Keratinocyte (primary cell): ENCODE measurements at regions not wholly inside any gene's neighbourhood (a gene's known extent, or its start where the extent isn't known, plus 50 kb on each side); places are given as distances from the start of the nearest gene placed in this dataset.

Experiments used
- DNase-seq: peaks from one replicate; pipeline ENCODE4 v3.0.0-alpha.2; 2011; ENCODE audit warnings: low read depth, missing footprints, low spot score
- FAIRE-seq: peaks from 2 replicates; lab custom pipeline; 2011; peaks lifted over from hg19 to GRCh38; lab: Jason Lieb, UNC
- H2AFZ ChIP-seq: 2 replicates; pipeline ENCODE4 v1.6.0; 2012; ENCODE audit warnings: low read length, control low read depth, inconsistent platforms; ENCODE audit not compliant: control insufficient read depth
- H3K27ac ChIP-seq: 2 replicates; pipeline ENCODE4 v1.5.1; 2011; ENCODE audit warnings: low read length; ENCODE audit not compliant: control insufficient read depth, insufficient read depth
- H3K27me3 ChIP-seq: 3 replicates; pipeline ENCODE4 v1.6.0; 2011; ENCODE audit warnings: low read length; ENCODE audit not compliant: control insufficient read depth, insufficient read depth; ENCODE audit errors: extremely low read depth
- H3K36me3 ChIP-seq, 2 experiments: 2 replicates in 1 of 2; 3 replicates in 1 of 2; pipeline ENCODE4 v1.5.1; 2011; ENCODE audit warnings: low read length in 2 of 2, mild to moderate bottlenecking in 1 of 2; ENCODE audit not compliant: control insufficient read depth in 2 of 2, insufficient read depth in 2 of 2; ENCODE audit errors: extremely low read depth in 1 of 2
- H3K4me1 ChIP-seq: 3 replicates; pipeline ENCODE4 v1.5.1; 2011; ENCODE audit warnings: low read length; ENCODE audit not compliant: control insufficient read depth, insufficient read depth; ENCODE audit errors: extremely low read depth
- H3K4me2 ChIP-seq: 3 replicates; pipeline ENCODE4 v1.6.0; 2011; ENCODE audit warnings: low read depth, low read length; ENCODE audit not compliant: control insufficient read depth, insufficient read depth; ENCODE audit errors: extremely low read depth
- H3K4me3 ChIP-seq, 3 experiments: fragments of 200-600 bp in 1 of 3; sonication (generic) in 1 of 3; 2 replicates in 2 of 3; 3 replicates in 1 of 3; pipeline ENCODE4 v1.5.1; 2011 to 2016; ENCODE audit warnings: low read length in 3 of 3, mild to moderate bottlenecking in 3 of 3, control low read depth in 2 of 3, inconsistent platforms in 1 of 3, low read depth in 1 of 3, mixed read lengths in 1 of 3, mixed run types in 1 of 3, moderate library complexity in 1 of 3; ENCODE audit not compliant: control insufficient read depth in 2 of 3, insufficient read depth in 2 of 3; ENCODE audit errors: extremely low read depth in 1 of 3
- H3K79me2 ChIP-seq: 2 replicates; pipeline ENCODE4 v1.6.0; 2012; ENCODE audit warnings: low read length; ENCODE audit not compliant: control insufficient read depth, insufficient read depth
- H3K9ac ChIP-seq: 3 replicates; pipeline ENCODE4 v1.6.0; 2011; ENCODE audit warnings: low read length; ENCODE audit not compliant: control insufficient read depth, insufficient read depth; ENCODE audit errors: extremely low read depth
- H3K9me1 ChIP-seq: 3 replicates; pipeline ENCODE4 v1.6.0; 2011; ENCODE audit warnings: low read length; ENCODE audit not compliant: control insufficient read depth, insufficient read depth; ENCODE audit errors: extremely low read depth
- H3K9me3 ChIP-seq: 2 replicates; pipeline ENCODE4 v1.5.1; 2012; ENCODE audit warnings: low read depth, low read length; ENCODE audit not compliant: control insufficient read depth
- H4K20me1 ChIP-seq: 3 replicates; pipeline ENCODE4 v1.6.0; 2011; ENCODE audit warnings: low read length; ENCODE audit not compliant: control insufficient read depth, insufficient read depth; ENCODE audit errors: extremely low read depth
- EZH2 ChIP-seq: IDR thresholded peaks from one replicate; pipeline ENCODE4 v1.6.1; 2012; ENCODE audit warnings: inconsistent platforms, mild to moderate bottlenecking, low read length, moderate library complexity
- dilution Hi-C: fragments of 300-500 bp; cut with MboI; formaldehyde crosslinking; loops from one replicate; pipeline ENCODE4 v1.7.0; 2020; ENCODE audit warnings: low sequenced_read_pairs; ENCODE audit not compliant: extremely low pct_ligation_motif_present
- TF ChIP-seq, protein P1 (sequence below), 3 experiments: IDR thresholded peaks in 1 of 3; conservative IDR thresholded peaks in 1 of 3; optimal IDR thresholded peaks in 1 of 3; 2 replicates in 2 of 3; 3 replicates in 1 of 3; pipeline versions ENCODE3 to v1.5.1; 2011; ENCODE audit warnings: low read length in 3 of 3, mild to moderate bottlenecking in 3 of 3, moderate library complexity in 2 of 3, control low read depth in 1 of 3, inconsistent platforms in 1 of 3; ENCODE audit not compliant: insufficient read depth in 2 of 3; ENCODE audit errors: extremely low read depth in 1 of 3

DNA sequence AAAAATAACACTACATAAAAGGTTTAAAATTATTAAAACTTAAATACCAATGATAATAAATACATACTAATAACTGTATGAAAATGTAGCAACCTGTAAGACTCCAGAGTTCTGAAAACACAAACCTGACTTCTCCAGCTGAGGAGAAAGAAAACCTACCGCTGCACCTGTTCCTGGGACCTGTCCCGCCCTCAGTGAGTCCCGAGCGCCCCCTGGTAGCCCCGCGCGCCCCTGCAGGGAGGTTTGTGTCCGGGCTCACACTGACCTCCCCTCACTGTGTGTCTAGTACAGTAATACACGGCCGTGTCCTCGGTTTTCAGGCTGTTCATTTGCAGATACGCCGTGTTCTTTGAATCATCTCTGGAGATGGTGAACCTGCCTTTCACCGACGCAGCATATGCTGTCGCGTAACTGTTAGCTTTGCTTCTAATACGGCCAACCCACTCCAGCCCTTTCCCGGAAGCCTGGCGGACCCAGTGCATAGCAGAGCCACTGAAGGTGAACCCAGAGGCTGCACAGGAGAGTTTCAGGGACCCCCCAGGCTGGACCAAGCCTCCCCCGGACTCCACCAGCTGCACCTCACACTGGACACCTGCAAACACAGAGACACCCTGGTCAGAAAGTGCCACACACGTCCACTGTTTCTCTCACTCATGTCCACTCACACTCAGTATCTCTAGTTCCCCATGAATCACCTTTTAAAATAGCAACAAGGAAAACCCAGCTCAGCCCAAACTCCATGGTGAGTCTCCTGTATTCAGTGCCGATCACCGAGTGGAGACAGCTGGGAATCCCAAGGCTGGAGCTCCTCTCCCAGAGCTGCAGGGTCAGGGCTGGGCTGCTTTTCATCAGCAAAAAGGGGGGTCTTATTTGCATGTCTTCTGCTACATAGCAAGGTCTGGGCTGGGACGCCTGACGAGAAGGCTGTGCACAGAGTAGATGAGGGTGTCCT is 1276.3 kb downstream of the TMEM121 start:
- no peak for FAIRE-seq
- TF ChIP-seq, protein P1, sequence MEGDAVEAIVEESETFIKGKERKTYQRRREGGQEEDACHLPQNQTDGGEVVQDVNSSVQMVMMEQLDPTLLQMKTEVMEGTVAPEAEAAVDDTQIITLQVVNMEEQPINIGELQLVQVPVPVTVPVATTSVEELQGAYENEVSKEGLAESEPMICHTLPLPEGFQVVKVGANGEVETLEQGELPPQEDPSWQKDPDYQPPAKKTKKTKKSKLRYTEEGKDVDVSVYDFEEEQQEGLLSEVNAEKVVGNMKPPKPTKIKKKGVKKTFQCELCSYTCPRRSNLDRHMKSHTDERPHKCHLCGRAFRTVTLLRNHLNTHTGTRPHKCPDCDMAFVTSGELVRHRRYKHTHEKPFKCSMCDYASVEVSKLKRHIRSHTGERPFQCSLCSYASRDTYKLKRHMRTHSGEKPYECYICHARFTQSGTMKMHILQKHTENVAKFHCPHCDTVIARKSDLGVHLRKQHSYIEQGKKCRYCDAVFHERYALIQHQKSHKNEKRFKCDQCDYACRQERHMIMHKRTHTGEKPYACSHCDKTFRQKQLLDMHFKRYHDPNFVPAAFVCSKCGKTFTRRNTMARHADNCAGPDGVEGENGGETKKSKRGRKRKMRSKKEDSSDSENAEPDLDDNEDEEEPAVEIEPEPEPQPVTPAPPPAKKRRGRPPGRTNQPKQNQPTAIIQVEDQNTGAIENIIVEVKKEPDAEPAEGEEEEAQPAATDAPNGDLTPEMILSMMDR (optimal IDR thresholded peaks at IDR 0.05 in 1 of 3, IDR thresholded peaks at IDR 0.05 in 1 of 3, conservative IDR thresholded peaks at IDR 0.05 in 1 of 3; ENCODE audit: extremely low read depth in 1 of 3, insufficient read depth in 2 of 3, low read length in 3 of 3), result no peak
- no peak for TF ChIP-seq EZH2
- Histone ChIP-seq H3K27ac (no peak overlapping the region), H3K4me3 (no peak overlapping the region), H3K79me2 (no peaks in the 10 kb centered on the region), H3K4me2 (no peak overlapping the region), H4K20me1 (no peaks in the 10 kb centered on the region), H3K9ac (no peak overlapping the region), H3K4me1 (no peaks in the 10 kb centered on the region), H2AFZ (no peak overlapping the region), H3K9me1 (no peaks in the 10 kb centered on the region), H3K27me3 (no peaks in the 10 kb centered on the region), H3K36me3 (no peaks in the 10 kb centered on the region), H3K9me3 (no peaks in the 10 kb centered on the region)
- DNase-seq, result no peak
- dilution Hi-C loops, result no loop called here

- no peak overlapping the region for H3K9ac ChIP-seq
- H4K20me1 ChIP-seq, result no peaks in the 10 kb centered on the region
- no peak overlapping the region for H3K4me2 ChIP-seq
- TF ChIP-seq, protein P1 (optimal IDR thresholded peaks at IDR 0.05 in 1 of 3, IDR thresholded peaks at IDR 0.05 in 1 of 3, conservative IDR thresholded peaks at IDR 0.05 in 1 of 3; ENCODE audit: extremely low read depth in 1 of 3, insufficient read depth in 2 of 3, low read length in 3 of 3), result no peak
- no peak for TF ChIP-seq EZH2
- H3K9me1 ChIP-seq, result no peaks in the 10 kb centered on the region
- FAIRE-seq (no peak), DNase-seq (no peak)
- no peak overlapping the region for H2AFZ ChIP-seq
- dilution Hi-C loops, result no loop called here
- no peaks in the 10 kb centered on the region for H3K36me3 ChIP-seq
- H3K9me3 ChIP-seq, result no peaks in the 10 kb centered on the region
- H3K79me2 ChIP-seq, result no peaks in the 10 kb centered on the region
- no peaks in the 10 kb centered on the region for H3K27me3 ChIP-seq
- H3K4me3 ChIP-seq, result no peak overlapping the region
- no peaks in the 10 kb centered on the region for H3K4me1 ChIP-seq
- H3K27ac ChIP-seq, result no peak overlapping the region
Measured at GRCh38 chr14:106803379-106803778, 1277.0 kb downstream of the TMEM121 start.
